Activated CD4-positive, alpha-beta T cell treated with anti-CD3 and anti-CD28 coated beads, Interleukin-2, amount 10 ng/mL, durations not matched to agents 7 days and 5 days (primary cell): ENCODE measurements at regions not wholly inside any gene's neighbourhood (a gene's known extent, or its start where the extent isn't known, plus 50 kb on each side); places are given as distances from the start of the nearest gene placed in this dataset.

Source experiments
- CTCF ChIA-PET: fragments of 350-600 bp; sonication (Branson Sonifier 250); formaldehyde crosslinking; loops from one replicate; lab custom pipeline; 2021; ENCODE audit warnings: antibody characterized with exemption; lab: Charles Lee
- POLR2A ChIA-PET: fragments of 350-600 bp; sonication (Branson Sonifier 250); formaldehyde crosslinking; loops from one replicate; lab custom pipeline; 2021; ENCODE audit warnings: antibody characterized with exemption; lab: Charles Lee
- DNase-seq: peaks from one replicate; pipeline ENCODE4 v3.0.0-alpha.2; 2020
- H3K27ac Mint-ChIP-seq: one replicate; pipeline ENCODE4 v1.8.0; 2021; ENCODE audit warnings: mild to moderate bottlenecking, moderate library complexity, mixed read lengths
- H3K27me3 Mint-ChIP-seq: one replicate; pipeline ENCODE4 v1.8.0; 2021; ENCODE audit warnings: mixed read lengths
- H3K36me3 Mint-ChIP-seq: one replicate; pipeline ENCODE4 v1.8.0; 2021; ENCODE audit warnings: low read depth, mixed read lengths
- H3K4me1 Mint-ChIP-seq: one replicate; pipeline ENCODE4 v1.8.0; 2021; ENCODE audit warnings: mixed read lengths
- H3K4me3 Mint-ChIP-seq: one replicate; pipeline ENCODE4 v1.8.0; 2021; ENCODE audit warnings: mild to moderate bottlenecking, moderate library complexity, mixed read lengths
- H3K9me3 Mint-ChIP-seq: one replicate; pipeline ENCODE4 v1.8.0; 2021; ENCODE audit warnings: mixed read lengths

DNA sequence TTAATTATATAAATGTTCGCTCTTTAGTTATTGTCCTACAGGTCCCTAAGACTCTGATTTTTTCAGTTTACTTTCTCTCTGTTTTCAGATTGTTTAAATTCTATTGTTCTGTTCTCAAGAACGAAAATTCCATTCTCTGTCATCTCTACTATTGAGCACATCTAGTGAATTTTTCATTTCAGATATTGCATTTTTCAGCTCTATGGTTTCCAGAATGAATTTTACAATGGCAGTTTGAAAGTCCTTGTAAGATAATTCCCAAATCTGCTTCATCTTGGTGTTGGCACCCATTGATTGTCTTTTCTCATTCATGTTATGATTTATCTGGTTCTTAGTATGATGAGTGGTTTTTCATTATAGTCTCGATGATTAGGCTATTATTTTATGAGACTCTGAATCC is 519.6 kb upstream of the LRFN5 start:
- Mint-ChIP-seq H3K36me3 (no peaks in the 10 kb centered on the region), H3K27me3 (no peaks in the 10 kb centered on the region), H3K27ac (no peak overlapping the region), H3K4me3 (no peak overlapping the region), H3K9me3 (peaks cover 18% of the 10 kb centered on the region), H3K4me1 (no peaks in the 10 kb centered on the region)
- CTCF ChIA-PET = no interaction called here
- DNase-seq = no peak
- POLR2A ChIA-PET = no interaction called here

DNA sequence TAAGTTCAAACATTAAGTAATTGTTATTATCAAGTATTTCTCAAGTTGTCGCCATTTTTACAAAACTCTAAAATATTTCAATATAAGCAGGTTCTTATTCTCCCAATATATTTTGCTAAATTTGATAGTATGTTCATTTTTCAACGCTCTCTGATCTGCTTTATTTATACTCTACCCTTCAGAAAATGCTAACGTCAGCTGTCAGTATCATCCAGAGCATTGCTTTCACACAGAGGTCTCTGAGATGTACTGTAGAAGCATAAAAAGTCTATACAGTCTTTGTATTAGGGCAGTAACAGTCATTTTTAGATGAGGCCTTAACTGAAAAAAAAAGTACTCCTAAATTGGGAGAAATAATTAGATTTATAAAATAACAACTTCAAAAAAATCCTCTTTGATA is 533.1 kb upstream of the LRFN5 start:
- ChIA-PET POLR2A (no interaction called here), CTCF (no interaction called here)
- DNase-seq = no peak
- Mint-ChIP-seq H3K4me3 (no peak overlapping the region), H3K27ac (no peak overlapping the region), H3K27me3 (no peaks in the 10 kb centered on the region), H3K4me1 (no peaks in the 10 kb centered on the region), H3K36me3 (no peaks in the 10 kb centered on the region), H3K9me3 (peaks cover 5% of the 10 kb centered on the region)

DNA sequence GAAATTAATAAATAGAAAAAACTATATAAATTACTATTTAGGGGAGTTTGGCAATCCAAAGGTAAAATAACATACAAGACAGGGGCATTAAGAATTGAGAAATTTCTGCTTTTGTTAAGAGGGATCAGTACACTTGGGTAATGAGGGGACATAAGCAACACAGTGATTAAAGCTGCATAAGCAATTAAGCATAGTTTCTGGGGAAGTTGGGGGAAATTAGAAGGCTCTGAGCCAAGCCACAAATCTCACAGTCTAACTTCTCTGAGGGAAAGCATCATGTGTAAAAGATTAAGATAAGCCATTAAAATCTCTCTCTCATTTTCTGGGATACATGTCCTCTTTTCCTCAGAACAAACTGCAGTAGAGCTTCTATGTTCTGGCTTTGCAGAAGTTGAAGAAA is 533.9 kb upstream of the LRFN5 start:
- ChIA-PET POLR2A (no interaction called here), CTCF (no interaction called here)
- Mint-ChIP-seq H3K36me3 (no peaks in the 10 kb centered on the region), H3K4me1 (no peaks in the 10 kb centered on the region), H3K27ac (no peak overlapping the region), H3K9me3 (peaks cover 5% of the 10 kb centered on the region), H3K27me3 (no peaks in the 10 kb centered on the region), H3K4me3 (no peak overlapping the region)
- DNase-seq = no peak

DNA sequence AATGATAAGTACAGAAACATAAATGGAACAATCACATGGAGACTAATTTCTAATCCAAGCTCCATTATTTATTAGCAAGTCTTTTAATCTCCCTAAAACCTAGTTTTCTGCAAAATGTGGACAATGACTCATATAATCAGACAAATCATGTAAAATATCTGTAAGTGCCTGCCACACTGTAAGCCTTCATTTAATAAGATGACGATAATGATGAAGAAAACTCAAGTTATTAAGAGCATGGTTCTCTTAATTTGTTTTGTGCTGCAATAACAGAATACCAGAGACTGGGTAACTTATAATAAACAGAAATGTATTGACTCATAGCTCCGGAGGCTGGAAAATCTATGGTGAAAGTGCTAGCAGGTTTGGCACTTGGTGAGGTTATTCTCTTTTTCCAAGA is 535.3 kb upstream of the LRFN5 start:
- no peak overlapping the region for H3K27ac Mint-ChIP-seq
- H3K9me3 Mint-ChIP-seq = peaks cover 5% of the 10 kb centered on the region
- no peaks in the 10 kb centered on the region for H3K4me1 Mint-ChIP-seq
- H3K4me3 Mint-ChIP-seq = no peak overlapping the region
- no peak for DNase-seq
- ChIA-PET CTCF (no interaction called here), POLR2A (no interaction called here)
- H3K27me3 Mint-ChIP-seq = no peaks in the 10 kb centered on the region
- no peaks in the 10 kb centered on the region for H3K36me3 Mint-ChIP-seq

GRCh38 chr14:41062826-41063225 is 543.9 kb upstream of the LRFN5 start:
- Mint-ChIP-seq H3K4me1 (no peaks in the 10 kb centered on the region), H3K36me3 (no peaks in the 10 kb centered on the region)
- POLR2A ChIA-PET = no interaction called here

GRCh38 chr14:41055589-41055988 is 551.1 kb upstream of the LRFN5 start:
- Mint-ChIP-seq H3K27me3 (no peaks in the 10 kb centered on the region), H3K9me3 (no peaks in the 10 kb centered on the region), H3K36me3 (no peaks in the 10 kb centered on the region), H3K4me1 (no peaks in the 10 kb centered on the region), H3K4me3 (no peak overlapping the region), H3K27ac (no peak overlapping the region)
- ChIA-PET POLR2A (no interaction called here), CTCF (no interaction called here)
- DNase-seq = no peak

More at GRCh38 chr14:41062826-41063225, 543.9 kb upstream of the LRFN5 start:
- CTCF ChIA-PET = no interaction called here
- DNase-seq = no peak
- no peaks in the 10 kb centered on the region for H3K27me3 Mint-ChIP-seq
- H3K4me3 Mint-ChIP-seq = no peak overlapping the region
- no peaks in the 10 kb centered on the region for H3K9me3 Mint-ChIP-seq
- H3K27ac Mint-ChIP-seq = no peak overlapping the region

DNA sequence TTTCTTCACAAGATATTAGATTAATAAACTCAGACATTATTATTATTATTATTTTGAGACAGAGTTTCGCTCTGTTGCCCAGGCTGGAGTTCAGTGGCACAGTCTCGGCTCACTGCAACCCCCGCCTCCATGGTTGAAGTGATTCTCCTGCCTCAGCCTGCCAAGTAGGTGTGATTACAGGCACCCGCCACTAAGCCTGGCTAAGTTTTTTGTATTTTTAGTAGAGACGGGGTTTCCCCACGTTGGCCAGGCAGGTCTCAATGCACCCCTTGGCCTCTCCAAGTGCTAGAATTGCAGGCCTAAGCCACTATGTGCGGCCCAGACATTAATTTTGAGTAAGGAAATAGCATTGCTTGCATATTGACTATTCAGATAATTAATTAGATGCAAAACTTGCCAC is 554.9 kb upstream of the LRFN5 start:
- POLR2A ChIA-PET = no interaction called here
- Mint-ChIP-seq H3K9me3 (no peaks in the 10 kb centered on the region), H3K27me3 (no peaks in the 10 kb centered on the region), H3K4me3 (no peak overlapping the region), H3K27ac (no peak overlapping the region), H3K4me1 (no peaks in the 10 kb centered on the region), H3K36me3 (no peaks in the 10 kb centered on the region)
- DNase-seq = no peak
- CTCF ChIA-PET = no interaction called here

DNA sequence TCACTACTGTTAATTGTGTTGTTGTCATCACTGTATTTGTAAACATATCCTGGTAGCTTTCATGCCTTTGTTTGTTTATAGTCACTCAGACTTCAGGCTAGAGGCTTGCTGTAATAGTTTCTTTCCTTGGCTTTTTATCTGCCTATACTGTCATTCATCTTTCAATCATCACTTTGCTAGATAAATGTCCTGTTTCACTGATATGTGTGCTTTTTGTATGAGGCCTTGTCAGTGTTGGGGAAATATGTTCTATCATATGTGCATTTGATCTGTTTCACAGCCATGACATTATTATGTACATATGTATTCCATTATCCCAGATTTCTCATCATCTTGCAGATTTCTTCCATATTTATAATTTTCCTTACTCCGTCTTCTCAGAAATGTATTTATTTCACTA is 558.9 kb upstream of the LRFN5 start:
- POLR2A ChIA-PET = no interaction called here
- H3K9me3 Mint-ChIP-seq = no peaks in the 10 kb centered on the region
- H3K27ac Mint-ChIP-seq = no peak overlapping the region
- no peaks in the 10 kb centered on the region for H3K4me1 Mint-ChIP-seq
- H3K36me3 Mint-ChIP-seq = no peaks in the 10 kb centered on the region
- no peaks in the 10 kb centered on the region for H3K27me3 Mint-ChIP-seq
- DNase-seq = no peak
- H3K4me3 Mint-ChIP-seq = no peak overlapping the region
- CTCF ChIA-PET = no interaction called here

GRCh38 chr14:41037388-41037787 is 569.3 kb upstream of the LRFN5 start:
- no peak overlapping the region for H3K4me3 Mint-ChIP-seq

DNA sequence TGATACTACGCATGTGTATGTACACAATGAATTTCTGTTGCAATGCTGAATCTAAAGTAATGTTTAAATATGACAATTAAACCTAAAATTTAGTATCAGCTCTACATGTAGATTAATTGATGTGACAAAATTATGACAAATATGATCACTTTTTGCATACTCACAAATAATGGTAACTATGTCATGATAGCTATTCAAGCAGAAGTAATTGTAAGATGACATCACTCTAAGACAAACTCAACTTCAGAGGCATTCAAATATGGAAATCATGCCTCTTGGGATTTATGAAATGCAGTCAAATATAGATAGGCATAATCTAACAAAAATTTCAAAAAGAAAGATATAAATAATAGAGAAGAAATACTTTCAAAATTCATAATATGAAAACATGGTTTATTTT is 571.7 kb upstream of the LRFN5 start:
- Mint-ChIP-seq H3K4me1 (no peaks in the 10 kb centered on the region), H3K27me3 (no peaks in the 10 kb centered on the region), H3K27ac (no peak overlapping the region), H3K9me3 (peaks cover 7% of the 10 kb centered on the region), H3K4me3 (no peak overlapping the region), H3K36me3 (no peaks in the 10 kb centered on the region)
- DNase-seq = no peak
- ChIA-PET CTCF (no interaction called here), POLR2A (no interaction called here)

More at GRCh38 chr14:41037388-41037787, 569.3 kb upstream of the LRFN5 start:
- POLR2A ChIA-PET = no interaction called here
- Mint-ChIP-seq H3K4me1 (no peaks in the 10 kb centered on the region), H3K36me3 (no peaks in the 10 kb centered on the region), H3K27me3 (no peaks in the 10 kb centered on the region), H3K9me3 (no peaks in the 10 kb centered on the region), H3K27ac (no peak overlapping the region)
- CTCF ChIA-PET = no interaction called here
- DNase-seq = no peak

- Mint-ChIP-seq H3K4me1 (no peaks in the 10 kb centered on the region), H3K27me3 (no peaks in the 10 kb centered on the region), H3K9me3 (no peaks in the 10 kb centered on the region), H3K36me3 (no peaks in the 10 kb centered on the region), H3K4me3 (no peak overlapping the region), H3K27ac (no peak overlapping the region)
- no peak for DNase-seq
- ChIA-PET POLR2A (no interaction called here), CTCF (no interaction called here)
Observed at GRCh38 chr14:41022932-41023331, 583.7 kb upstream of the LRFN5 start.

GRCh38 chr14:41016213-41016612 is 590.5 kb upstream of the LRFN5 start:
- H3K4me3 Mint-ChIP-seq = no peak overlapping the region

DNA sequence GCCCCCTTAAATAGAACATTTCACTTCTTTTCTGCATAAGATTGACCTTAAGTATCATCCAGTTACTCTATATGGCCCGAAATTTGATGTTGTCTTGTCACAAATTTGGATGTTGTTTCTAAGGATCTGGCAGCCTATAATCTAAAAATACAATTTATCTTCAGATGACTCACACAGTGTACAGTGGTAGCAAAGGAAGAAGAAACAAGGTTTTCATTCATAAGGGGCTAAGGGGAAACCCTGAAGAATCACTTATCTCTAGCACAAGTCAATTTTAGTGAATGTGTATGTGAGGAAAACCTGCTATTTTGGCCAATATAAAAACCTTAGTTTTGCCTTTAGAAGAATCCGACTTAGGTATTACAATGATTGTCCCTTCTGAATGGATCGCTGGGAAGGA is 606.3 kb upstream of the LRFN5 start:
- Mint-ChIP-seq H3K9me3 (peaks cover 6% of the 10 kb centered on the region), H3K27ac (no peak overlapping the region), H3K36me3 (no peaks in the 10 kb centered on the region), H3K4me3 (no peak overlapping the region), H3K4me1 (no peaks in the 10 kb centered on the region), H3K27me3 (no peaks in the 10 kb centered on the region)
- CTCF ChIA-PET = no interaction called here
- DNase-seq = no peak
- POLR2A ChIA-PET = no interaction called here

More at GRCh38 chr14:41016213-41016612, 590.5 kb upstream of the LRFN5 start:
- no peaks in the 10 kb centered on the region for H3K4me1 Mint-ChIP-seq
- no peaks in the 10 kb centered on the region for H3K27me3 Mint-ChIP-seq
- ChIA-PET CTCF (no interaction called here), POLR2A (no interaction called here)
- no peaks in the 10 kb centered on the region for H3K36me3 Mint-ChIP-seq
- H3K9me3 Mint-ChIP-seq = no peaks in the 10 kb centered on the region
- no peak overlapping the region for H3K27ac Mint-ChIP-seq
- DNase-seq = no peak

- H3K9me3 Mint-ChIP-seq = peaks cover 13% of the 10 kb centered on the region
- CTCF ChIA-PET = no interaction called here
- no peak overlapping the region for H3K4me3 Mint-ChIP-seq
- H3K4me1 Mint-ChIP-seq = no peaks in the 10 kb centered on the region
- no peak for DNase-seq
- H3K27me3 Mint-ChIP-seq = no peaks in the 10 kb centered on the region
- H3K36me3 Mint-ChIP-seq = no peaks in the 10 kb centered on the region
- POLR2A ChIA-PET = no interaction called here
- H3K27ac Mint-ChIP-seq = no peak overlapping the region
Observed at GRCh38 chr14:40989260-40989659, 617.4 kb upstream of the LRFN5 start.
